ENCODE measurements at regions not wholly inside any gene's neighbourhood (a gene's known extent, or its start where the extent isn't known, plus 50 kb on each side); places are given as distances from the start of the nearest gene placed in this dataset.

GRCh38 chr20:11724097-11724496 is 193.6 kb upstream of the BTBD3 start:
- no peak for TF ChIP-seq CTCF (IDR thresholded peaks at IDR 0.05)
- no peaks in the 10 kb centered on the region for H3K36me3 Mint-ChIP-seq (ENCODE audit: low read depth)
- H3K27me3 Mint-ChIP-seq (ENCODE audit: low read depth): no peaks in the 10 kb centered on the region
- no peak overlapping the region for H3K27ac Mint-ChIP-seq (ENCODE audit: unreplicated experiment)
- H3K4me1 Mint-ChIP-seq (ENCODE audit: low read depth): peaks cover 18% of the 10 kb centered on the region
- DNase-seq (ENCODE audit: low spot score): no peak
- no peaks in the 10 kb centered on the region for H3K9me3 Mint-ChIP-seq (ENCODE audit: low read depth)
- no peak overlapping the region for H3K4me3 Mint-ChIP-seq (ENCODE audit: unreplicated experiment)

- Mint-ChIP-seq H3K9me3 (ENCODE audit: low read depth) (peaks cover 10% of the 10 kb centered on the region), H3K4me1 (ENCODE audit: low read depth) (peaks cover 18% of the 10 kb centered on the region), H3K27ac (ENCODE audit: unreplicated experiment) (peak overlapping the region; percentile 62), H3K27me3 (ENCODE audit: low read depth) (no peaks in the 10 kb centered on the region), H3K36me3 (ENCODE audit: low read depth) (no peaks in the 10 kb centered on the region), H3K4me3 (ENCODE audit: unreplicated experiment) (no peak overlapping the region)
- no peak for TF ChIP-seq CTCF (IDR thresholded peaks at IDR 0.05)
- no peak for DNase-seq (ENCODE audit: low spot score)
Measured at GRCh38 chr20:11726026-11726425, 191.7 kb upstream of the BTBD3 start.

GRCh38 chr20:11727708-11728107 is 190.0 kb upstream of the BTBD3 start:
- Mint-ChIP-seq H3K27ac (ENCODE audit: unreplicated experiment) (no peak overlapping the region), H3K27me3 (ENCODE audit: low read depth) (no peaks in the 10 kb centered on the region), H3K4me3 (ENCODE audit: unreplicated experiment) (no peak overlapping the region), H3K9me3 (ENCODE audit: low read depth) (peaks cover 20% of the 10 kb centered on the region), H3K36me3 (ENCODE audit: low read depth) (no peaks in the 10 kb centered on the region), H3K4me1 (ENCODE audit: low read depth) (peaks cover 18% of the 10 kb centered on the region)
- no peak for DNase-seq (ENCODE audit: low spot score)
- no peak for TF ChIP-seq CTCF (IDR thresholded peaks at IDR 0.05)

GRCh38 chr20:11728937-11729336 is 188.8 kb upstream of the BTBD3 start:
- Mint-ChIP-seq H3K4me1 (ENCODE audit: low read depth) (peaks cover 18% of the 10 kb centered on the region), H3K27ac (ENCODE audit: unreplicated experiment) (no peak overlapping the region), H3K27me3 (ENCODE audit: low read depth) (no peaks in the 10 kb centered on the region), H3K9me3 (ENCODE audit: low read depth) (peaks cover 24% of the 10 kb centered on the region), H3K36me3 (ENCODE audit: low read depth) (no peaks in the 10 kb centered on the region), H3K4me3 (ENCODE audit: unreplicated experiment) (no peak overlapping the region)
- DNase-seq (ENCODE audit: low spot score): no peak
- no peak for TF ChIP-seq CTCF (IDR thresholded peaks at IDR 0.05)

- H3K27ac Mint-ChIP-seq (ENCODE audit: unreplicated experiment): no peak overlapping the region
- H3K36me3 Mint-ChIP-seq (ENCODE audit: low read depth): no peaks in the 10 kb centered on the region
- no peak overlapping the region for H3K4me3 Mint-ChIP-seq (ENCODE audit: unreplicated experiment)
- H3K27me3 Mint-ChIP-seq (ENCODE audit: low read depth): no peaks in the 10 kb centered on the region
- peaks cover 24% of the 10 kb centered on the region for H3K9me3 Mint-ChIP-seq (ENCODE audit: low read depth)
- TF ChIP-seq CTCF (IDR thresholded peaks at IDR 0.05): no peak
- H3K4me1 Mint-ChIP-seq (ENCODE audit: low read depth): peaks cover 18% of the 10 kb centered on the region
- DNase-seq (ENCODE audit: low spot score): no peak
Measured at GRCh38 chr20:11729806-11730205, 187.9 kb upstream of the BTBD3 start.
